ENCODE measurements at regions not wholly inside any gene's neighbourhood (a gene's known extent, or its start where the extent isn't known, plus 50 kb on each side); places are given as distances from the start of the nearest gene placed in this dataset.

GRCh38 chr20:22071841-22072240 lies 366.4 kb downstream of the PAX1 start:
- Histone ChIP-seq H3K4me1 (replicated peaks in 1 of 4; ENCODE audit: control insufficient read depth in 3 of 4, insufficient read depth in 4 of 4, low read length in 3 of 4) (no peaks in the 10 kb centered on the region), H3K79me2 (ENCODE audit: control insufficient read depth in 1 of 2, insufficient read depth in 2 of 2, low read length in 2 of 2) (no peaks in the 10 kb centered on the region), H2BK12ac (ENCODE audit: low read depth, low read length) (no peak overlapping the region), H4K91ac (replicated peaks; ENCODE audit: insufficient read length, low read length) (no peak overlapping the region), H3K23ac (ENCODE audit: insufficient read length) (no peak overlapping the region), H2BK20ac (ENCODE audit: low read length) (no peak overlapping the region), H3K79me1 (ENCODE audit: low read depth, low read length) (no peaks in the 10 kb centered on the region), H2BK15ac (ENCODE audit: low read length) (no peak overlapping the region), H4K20me1 (replicated peaks in 1 of 2; ENCODE audit: control insufficient read depth in 1 of 2, insufficient read depth in 2 of 2, low read length in 2 of 2) (no peaks in the 10 kb centered on the region), H3K9me3 (ENCODE audit: insufficient read depth in 2 of 2, low read depth in 1 of 2, low read length in 1 of 2) (no peaks in the 10 kb centered on the region), H3K56ac (replicated peaks; ENCODE audit: insufficient read length, low read depth, low read length) (no peak overlapping the region), H3K4me3 (ENCODE audit: extremely low read depth in 1 of 4, insufficient read depth in 2 of 4, low read depth in 3 of 4, low read length in 4 of 4) (no peak overlapping the region), H3K27ac (ENCODE audit: low read depth, low read length) (no peak overlapping the region), H3K18ac (ENCODE audit: extremely low read depth, low read length) (no peak overlapping the region), H3K4me2 (ENCODE audit: insufficient read depth in 1 of 2, low read depth in 2 of 2, low read length in 2 of 2) (no peak overlapping the region), H2BK120ac (replicated peaks; ENCODE audit: low read depth, low read length) (no peak overlapping the region), H2BK5ac (ENCODE audit: low read depth, low read length) (no peak overlapping the region), H4K8ac (ENCODE audit: extremely low read depth, insufficient read depth, low read length) (no peak overlapping the region), H2AK5ac (ENCODE audit: low read depth, low read length) (no peak overlapping the region), H3K4ac (replicated peaks; ENCODE audit: insufficient read length, low read depth, low read length) (no peak overlapping the region), H3K27me3 (replicated peaks in 1 of 4; ENCODE audit: control insufficient read depth in 3 of 4, extremely low read depth in 1 of 4, insufficient read depth in 3 of 4, low read length in 3 of 4) (no peaks in the 10 kb centered on the region), H2AFZ (ENCODE audit: low read length) (no peak overlapping the region), H3K9ac (replicated peaks in 1 of 4; ENCODE audit: extremely low read depth in 1 of 4, low read depth in 3 of 4, low read length in 3 of 4) (no peak overlapping the region), H3K36me3 (ENCODE audit: control insufficient read depth in 2 of 4, insufficient read depth in 4 of 4, low read length in 3 of 4) (no peaks in the 10 kb centered on the region), H4K5ac (ENCODE audit: insufficient read length, low read depth, low read length) (no peak overlapping the region), H3K14ac (ENCODE audit: insufficient read length) (no peak overlapping the region), H3K23me2 (ENCODE audit: low read depth, low read length) (no peaks in the 10 kb centered on the region)
- WGBS, 2 experiments (ENCODE audit: extremely low coverage in 1 of 2, insufficient coverage in 1 of 2, insufficient read length in 1 of 2, insufficient replicate concordance in 2 of 2, low coverage in 1 of 2, low lambda C conversion rate in 2 of 2, missing lambda C conversion rate in 1 of 2), result 94% methylated on average over 2 of the region's 2 CpGs; no CpG with 5 or more reads in 1 of the 2 experiments
- no peak for DNase-seq (ENCODE audit: low read depth in 1 of 2, low spot score in 2 of 2)
- ChIA-PET CTCF (ENCODE audit: partially characterized antibody) (interaction anchor here (0.7 to 1.2 kb wide), 4 partner anchors 10 to 304 kb away, joined by 3 to 4 read pairs (median 4); no protein-coding TSS in a partner anchor), POLR2A (ENCODE audit: partially characterized antibody) (no interaction called here)
- no peak for FAIRE-seq
- TF ChIP-seq CEBPB (IDR thresholded peaks at IDR 0.05; ENCODE audit: low read depth, low read length) (no peak), USF2 (IDR thresholded peaks at IDR 0.05; ENCODE audit: low read length) (no peak), GTF2F1 (IDR thresholded peaks at IDR 0.05; ENCODE audit: borderline replicate concordance, low read depth, low read length) (no peak), POLR2AphosphoS5 (IDR thresholded peaks at IDR 0.05; ENCODE audit: low read depth, low read length) (no peak), EGR1 (IDR thresholded peaks at IDR 0.05; ENCODE audit: borderline replicate concordance, low read depth, low read length) (no peak), TAF1 (IDR thresholded peaks at IDR 0.05; ENCODE audit: low read depth, low read length) (no peak), SRF (IDR thresholded peaks at IDR 0.05; ENCODE audit: low read depth, low read length) (no peak), MAFK (IDR thresholded peaks at IDR 0.05; ENCODE audit: low read depth, low read length) (no peak), KDM4A (IDR thresholded peaks at IDR 0.05; ENCODE audit: low read depth, low read length, severe bottlenecking) (no peak), SP2 (IDR thresholded peaks at IDR 0.05; ENCODE audit: low read length) (no peak), CBX5 (IDR thresholded peaks at IDR 0.05; ENCODE audit: low read depth, low read length) (no peak), CTBP2 (IDR thresholded peaks at IDR 0.05; ENCODE audit: borderline replicate concordance, insufficient read depth, insufficient read length, low read length) (no peak), NANOG (IDR thresholded peaks at IDR 0.05; ENCODE audit: insufficient read depth, low read depth, low read length, poor library complexity, severe bottlenecking) (no peak), ASH2L (IDR thresholded peaks at IDR 0.05; ENCODE audit: low read length) (no peak), SIN3A (conservative IDR thresholded peaks at IDR 0.05 in 1 of 2, IDR thresholded peaks at IDR 0.05 in 1 of 2; ENCODE audit: low read depth in 1 of 2, low read length in 2 of 2) (no peak)

Measured in H1 (cell line).